ENCODE measurements at regions not wholly inside any gene's neighbourhood (a gene's known extent, or its start where the extent isn't known, plus 50 kb on each side); places are given as distances from the start of the nearest gene placed in this dataset.

DNA sequence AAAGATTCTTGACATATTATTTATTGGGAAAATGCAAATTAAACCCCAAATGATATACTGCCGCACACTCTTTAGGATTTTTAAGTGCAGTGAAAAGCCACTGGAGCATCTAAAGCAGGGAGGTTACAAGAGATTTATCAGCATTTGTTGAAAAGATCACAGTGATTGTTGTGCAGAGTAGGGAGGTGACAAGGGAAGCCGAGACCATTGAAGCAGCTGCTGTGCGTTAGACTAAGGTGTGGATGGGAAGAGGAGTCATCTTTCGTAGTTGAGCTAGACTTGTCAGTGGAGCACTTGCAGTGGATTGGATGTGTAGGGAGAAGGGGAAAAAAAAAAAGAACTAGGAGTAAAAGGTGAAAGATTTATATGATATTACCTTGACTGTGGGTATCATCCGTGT lies 854.6 kb downstream of the NTRK3 start:
- in situ Hi-C loops (cut with HindIII; ENCODE audit: low sequenced_read_pairs), result no loop called here

DNA sequence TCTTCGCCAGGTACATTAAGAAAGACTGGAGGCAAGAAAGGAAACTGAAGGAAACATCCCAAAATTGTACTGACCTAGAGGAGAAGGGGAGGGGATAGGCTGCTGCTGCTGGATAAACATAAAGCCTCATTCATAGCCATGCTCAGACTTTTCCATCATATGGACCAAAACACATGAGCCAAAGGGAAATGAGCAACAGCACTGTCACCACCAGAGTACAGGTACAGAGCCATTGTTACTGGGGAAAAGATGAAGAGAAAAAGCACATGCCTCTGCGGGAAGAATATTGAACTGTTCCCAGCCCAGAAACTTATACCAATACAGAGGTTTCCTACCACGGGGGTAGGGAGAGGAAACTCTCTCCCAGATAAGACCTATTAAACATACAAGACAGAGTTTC lies 861.9 kb downstream of the NTRK3 start:
- in situ Hi-C loops (cut with HindIII; ENCODE audit: low sequenced_read_pairs), result no loop called here

GRCh38 chr15:87387766-87388165 lies 868.8 kb downstream of the NTRK3 start:
- in situ Hi-C loops (cut with HindIII; ENCODE audit: low sequenced_read_pairs), result no loop called here

GRCh38 chr15:87374339-87374738 lies 882.2 kb downstream of the NTRK3 start:
- in situ Hi-C loops (cut with HindIII; ENCODE audit: low sequenced_read_pairs), result no loop called here

DNA sequence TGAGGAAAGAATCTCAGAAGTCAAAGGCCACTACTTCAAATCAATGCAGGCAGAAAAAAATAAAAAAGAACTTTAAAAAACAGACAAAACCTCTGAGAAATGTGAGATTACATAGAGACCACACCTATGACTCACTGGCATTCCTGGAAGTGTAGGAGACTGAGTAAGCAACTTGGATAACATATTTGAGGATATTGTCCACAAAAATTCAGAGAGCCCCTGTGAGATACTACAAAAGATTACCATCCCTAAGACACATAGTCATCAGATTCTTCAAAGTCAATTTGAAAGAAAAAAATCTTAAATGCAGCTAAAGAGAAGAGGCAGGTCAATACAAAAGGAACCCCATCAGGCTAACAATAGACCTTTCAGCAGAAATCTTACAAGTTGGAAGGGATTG lies 887.3 kb downstream of the NTRK3 start:
- in situ Hi-C loops (cut with HindIII; ENCODE audit: low sequenced_read_pairs), result no loop called here

GRCh38 chr15:87368511-87368910 lies 888.0 kb downstream of the NTRK3 start:
- in situ Hi-C loops (cut with HindIII; ENCODE audit: low sequenced_read_pairs), result no loop called here

GRCh38 chr15:87365186-87365585 lies 891.4 kb downstream of the NTRK3 start:
- in situ Hi-C loops (cut with HindIII; ENCODE audit: low sequenced_read_pairs), result no loop called here

DNA sequence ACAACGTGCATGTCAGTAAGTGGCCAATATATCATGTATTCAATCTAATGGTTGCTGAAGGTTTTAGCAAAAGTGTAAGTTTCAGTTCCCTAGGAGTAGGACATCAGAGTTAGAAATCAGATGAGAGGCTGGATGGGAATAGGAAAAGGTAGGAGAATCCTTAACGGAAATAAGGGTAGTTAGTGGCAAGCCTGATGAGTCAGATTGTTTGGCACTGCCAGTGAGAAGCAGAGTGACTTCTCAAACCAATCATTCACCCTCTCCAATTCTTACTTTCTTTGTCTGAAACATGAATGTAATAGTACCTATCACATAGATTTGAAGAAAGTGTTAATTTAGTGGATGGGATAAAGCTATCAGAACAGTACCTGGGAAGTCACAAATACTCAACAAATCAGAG lies 894.0 kb downstream of the NTRK3 start:
- in situ Hi-C loops (cut with HindIII; ENCODE audit: low sequenced_read_pairs), result no loop called here

GRCh38 chr15:87357637-87358313 lies 898.8 kb downstream of the NTRK3 start:
- in situ Hi-C loops (cut with HindIII; ENCODE audit: low sequenced_read_pairs), result no loop called here

DNA sequence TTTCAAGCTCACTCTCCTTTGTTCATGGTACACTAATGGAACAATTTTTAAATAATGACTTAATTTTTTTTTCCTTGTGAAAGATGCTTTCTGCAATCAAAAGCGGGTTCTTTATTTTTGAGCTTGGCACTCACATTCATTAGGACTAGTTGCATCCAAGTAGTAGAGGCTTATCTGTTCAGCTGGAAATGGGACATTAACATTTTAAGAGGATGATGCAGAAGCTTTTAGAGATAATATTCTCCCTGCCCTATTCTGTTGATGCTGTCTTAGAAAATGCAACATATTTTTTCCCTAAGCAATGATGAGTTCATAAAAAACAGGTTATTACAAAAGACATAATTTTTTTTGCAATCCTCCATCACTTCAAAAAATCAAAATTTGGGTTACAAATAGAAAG lies 900.6 kb downstream of the NTRK3 start:
- in situ Hi-C loops (cut with HindIII; ENCODE audit: low sequenced_read_pairs), result no loop called here

DNA sequence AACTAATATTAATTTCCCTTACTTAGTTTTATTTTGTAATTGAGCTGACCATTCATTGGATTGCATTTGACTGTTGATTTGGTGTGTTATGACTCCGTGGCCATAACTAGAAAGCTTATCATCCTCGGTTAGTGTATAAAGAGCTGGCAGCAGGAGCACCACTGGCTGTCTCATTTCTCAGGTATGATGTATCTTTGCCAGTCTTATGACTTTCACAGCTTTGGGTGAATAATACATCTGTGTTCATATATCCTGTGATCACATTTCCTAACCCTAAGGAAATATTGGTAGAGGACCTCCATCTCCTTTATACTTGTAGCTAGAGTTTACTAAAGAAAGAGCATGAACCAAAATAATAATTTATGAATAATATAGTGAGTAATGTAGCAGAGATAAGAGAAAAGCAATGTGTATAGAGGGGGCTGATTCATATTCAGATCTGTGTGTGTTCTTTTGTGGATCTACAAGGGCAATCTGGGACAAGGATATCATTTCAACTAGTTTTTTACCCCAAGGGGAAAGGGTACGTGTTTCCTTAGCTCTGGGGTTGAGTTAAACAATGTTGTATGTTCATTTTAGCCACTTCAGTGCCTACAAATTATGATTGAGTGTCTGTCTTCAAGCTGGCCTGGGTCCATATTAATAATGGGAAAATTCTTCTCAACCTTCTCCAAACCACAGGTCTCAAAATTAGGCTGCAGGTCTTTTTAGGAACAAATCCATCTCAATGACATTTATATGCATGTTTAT lies 901.7 kb downstream of the NTRK3 start:
- in situ Hi-C loops (cut with HindIII; ENCODE audit: low sequenced_read_pairs), result no loop called here

GRCh38 chr15:87349181-87349580 lies 907.4 kb downstream of the NTRK3 start:
- in situ Hi-C loops (cut with HindIII; ENCODE audit: low sequenced_read_pairs), result no loop called here

- in situ Hi-C loops (cut with HindIII; ENCODE audit: low sequenced_read_pairs), result no loop called here
Measured at GRCh38 chr15:87348746-87349145, 907.8 kb downstream of the NTRK3 start.

DNA sequence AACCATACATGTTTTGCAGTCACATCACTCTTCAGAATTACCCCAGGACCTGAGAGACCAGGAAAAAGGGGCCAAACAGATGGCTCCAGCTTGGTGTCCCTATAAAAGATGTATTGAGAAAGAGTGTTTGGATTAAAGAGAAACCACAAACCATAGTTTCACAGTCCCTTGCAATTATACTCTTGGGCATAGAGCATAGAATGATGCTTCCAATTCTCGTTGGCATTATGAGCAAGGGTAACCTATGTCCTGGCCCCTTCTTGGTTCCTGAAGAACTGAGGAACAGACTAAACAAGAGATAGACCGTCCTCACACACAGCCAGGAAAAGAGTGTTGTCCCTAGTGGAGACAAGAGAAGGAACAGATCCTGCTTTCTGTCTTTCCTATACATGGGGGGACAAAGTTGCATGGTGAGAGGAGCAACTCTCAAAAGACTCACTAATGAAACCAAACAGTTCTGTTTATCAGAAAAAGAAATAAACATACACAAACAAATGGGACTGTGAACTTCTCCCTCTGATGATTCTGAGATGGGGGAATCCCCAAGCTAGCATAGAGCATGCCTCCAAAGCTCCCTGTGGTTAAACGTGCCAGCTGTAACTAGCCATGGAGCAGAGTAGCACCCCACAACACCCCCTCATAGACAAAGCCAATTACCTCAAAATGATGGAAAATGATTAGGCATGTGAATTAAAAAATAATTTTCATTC lies 908.6 kb downstream of the NTRK3 start:
- in situ Hi-C loops (cut with HindIII; ENCODE audit: low sequenced_read_pairs), result no loop called here

- in situ Hi-C loops (cut with HindIII; ENCODE audit: low sequenced_read_pairs), result no loop called here
Measured at GRCh38 chr15:87345961-87346360, 910.6 kb downstream of the NTRK3 start.

GRCh38 chr15:87343966-87344365 lies 912.6 kb downstream of the NTRK3 start:
- in situ Hi-C loops (cut with HindIII; ENCODE audit: low sequenced_read_pairs), result no loop called here

- in situ Hi-C loops (cut with HindIII; ENCODE audit: low sequenced_read_pairs), result no loop called here
Measured at GRCh38 chr15:87340370-87340769, 916.2 kb downstream of the NTRK3 start.

DNA sequence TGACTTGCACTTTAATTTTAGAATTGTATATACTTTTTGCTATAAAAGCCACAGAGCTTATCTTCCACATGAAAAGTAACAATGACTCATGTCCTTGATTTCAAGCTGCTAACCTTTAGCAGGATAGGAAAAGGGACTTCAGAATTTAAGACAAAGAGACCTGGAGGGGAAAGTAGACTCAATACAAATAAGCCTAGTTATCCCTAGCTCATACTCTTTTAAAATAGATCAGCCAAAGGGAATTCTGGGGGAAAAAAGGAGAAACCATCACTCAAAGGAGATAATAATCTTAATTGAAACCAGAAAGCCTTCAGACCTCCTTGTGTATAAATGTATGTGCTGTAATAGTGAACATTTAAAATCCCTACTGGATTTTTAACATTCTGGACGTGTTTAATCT lies 930.3 kb downstream of the NTRK3 start:
- in situ Hi-C loops (cut with HindIII; ENCODE audit: low sequenced_read_pairs), result no loop called here

DNA sequence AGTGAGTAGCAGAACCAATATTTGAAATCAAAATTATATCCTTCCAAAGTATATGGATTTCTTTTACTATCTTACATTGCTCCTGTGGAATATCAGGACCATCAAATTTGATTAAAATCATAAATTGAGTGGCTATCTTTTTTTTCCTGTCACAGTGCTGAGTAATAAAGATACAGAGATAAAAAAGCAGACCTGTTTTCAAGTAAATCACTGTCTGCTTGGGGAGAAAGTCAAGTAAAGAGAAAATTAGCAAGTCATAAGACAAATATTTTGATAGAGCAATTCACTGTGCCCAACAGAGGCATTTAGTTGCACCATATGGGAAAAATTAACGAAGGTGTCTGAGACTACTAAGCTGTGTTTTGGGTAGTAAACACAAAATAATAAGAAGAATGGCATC lies 933.7 kb downstream of the NTRK3 start:
- in situ Hi-C loops (cut with HindIII; ENCODE audit: low sequenced_read_pairs), result no loop called here

DNA sequence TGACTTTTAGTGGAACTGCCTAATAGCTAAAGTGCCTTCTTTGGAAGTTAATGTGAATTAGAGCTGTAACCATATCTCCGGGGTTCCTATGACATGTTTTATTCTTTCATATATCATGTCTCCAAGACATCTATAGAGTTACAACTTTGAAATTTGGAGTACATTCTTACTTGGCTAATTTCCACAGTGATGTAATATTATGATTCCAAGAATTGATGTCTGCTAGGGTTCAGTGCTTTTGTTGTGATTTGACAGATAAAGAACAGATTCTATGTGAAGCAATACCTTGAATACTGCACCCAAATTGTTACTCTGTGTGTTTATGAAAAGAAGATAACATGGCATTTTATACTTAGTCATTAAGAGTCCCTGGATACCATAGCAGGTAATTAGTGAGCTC lies 934.3 kb downstream of the NTRK3 start:
- in situ Hi-C loops (cut with HindIII; ENCODE audit: low sequenced_read_pairs), result no loop called here

DNA sequence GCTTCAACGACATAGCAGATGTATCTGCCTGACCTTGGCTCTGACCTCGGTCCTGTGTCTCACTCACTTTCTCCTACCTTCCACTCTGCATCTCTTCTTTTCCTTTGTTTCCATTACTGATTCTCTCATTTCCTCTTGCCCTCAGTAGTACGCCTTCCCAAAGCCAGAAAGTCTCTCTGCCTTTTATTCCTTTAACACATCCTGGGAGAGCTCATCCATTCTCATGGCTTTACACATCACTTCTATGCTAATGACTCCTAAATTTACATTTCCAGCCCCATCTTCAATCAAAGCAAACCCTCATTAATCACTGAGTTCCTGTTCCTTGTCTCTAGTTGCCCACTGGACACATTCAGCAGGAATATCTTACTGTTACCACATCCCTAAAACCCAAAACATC lies 938.6 kb downstream of the NTRK3 start:
- in situ Hi-C loops (cut with HindIII; ENCODE audit: low sequenced_read_pairs), result no loop called here

DNA sequence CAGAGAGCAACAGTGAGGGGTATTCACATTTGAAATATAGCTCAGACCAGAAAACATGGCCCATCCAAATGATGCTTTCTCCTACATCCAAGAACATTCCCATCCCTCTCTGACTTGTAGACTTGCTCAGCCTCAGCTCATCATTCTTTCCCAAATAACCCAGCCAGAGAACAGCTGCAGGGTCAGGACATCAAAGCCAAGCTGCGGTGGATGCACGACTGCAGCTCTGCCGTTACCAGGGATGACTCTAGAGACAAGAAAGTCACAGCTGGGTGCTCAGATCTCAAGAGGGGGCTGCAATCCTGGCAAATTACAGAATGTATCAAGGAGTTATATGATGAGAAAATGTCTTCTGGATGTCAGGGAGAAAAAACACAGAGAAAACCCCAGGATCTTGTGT lies 944.3 kb downstream of the NTRK3 start:
- in situ Hi-C loops (cut with HindIII; ENCODE audit: low sequenced_read_pairs), result no loop called here

All from endothelial cell of hepatic sinusoid (primary cell).